ENCODE measurements at regions not wholly inside any gene's neighbourhood (a gene's known extent, or its start where the extent isn't known, plus 50 kb on each side); places are given as distances from the start of the nearest gene placed in this dataset.

DNA sequence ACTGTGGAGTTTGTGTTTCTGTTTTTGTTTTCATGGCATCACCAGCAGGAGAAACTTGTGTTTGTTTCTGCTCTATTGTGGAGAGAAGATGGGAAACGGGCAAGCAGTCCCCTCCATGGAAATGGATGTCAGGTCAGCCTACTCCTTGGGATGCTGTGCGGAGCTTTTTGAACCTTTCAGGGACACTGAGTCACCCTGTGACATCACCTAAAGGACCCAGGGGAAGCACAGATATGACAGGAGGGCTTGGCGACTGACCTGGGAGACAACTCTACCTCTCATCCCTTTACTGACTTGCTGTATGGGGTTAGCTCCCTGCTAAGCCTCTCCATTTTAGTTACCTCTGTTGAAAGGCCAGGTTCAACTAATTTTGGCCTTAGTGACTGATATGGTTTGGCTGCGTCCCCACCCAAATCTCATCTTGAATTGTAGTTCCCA is 706.9 kb upstream of the TMEM132C start:
- TF ChIP-seq, protein P1, sequence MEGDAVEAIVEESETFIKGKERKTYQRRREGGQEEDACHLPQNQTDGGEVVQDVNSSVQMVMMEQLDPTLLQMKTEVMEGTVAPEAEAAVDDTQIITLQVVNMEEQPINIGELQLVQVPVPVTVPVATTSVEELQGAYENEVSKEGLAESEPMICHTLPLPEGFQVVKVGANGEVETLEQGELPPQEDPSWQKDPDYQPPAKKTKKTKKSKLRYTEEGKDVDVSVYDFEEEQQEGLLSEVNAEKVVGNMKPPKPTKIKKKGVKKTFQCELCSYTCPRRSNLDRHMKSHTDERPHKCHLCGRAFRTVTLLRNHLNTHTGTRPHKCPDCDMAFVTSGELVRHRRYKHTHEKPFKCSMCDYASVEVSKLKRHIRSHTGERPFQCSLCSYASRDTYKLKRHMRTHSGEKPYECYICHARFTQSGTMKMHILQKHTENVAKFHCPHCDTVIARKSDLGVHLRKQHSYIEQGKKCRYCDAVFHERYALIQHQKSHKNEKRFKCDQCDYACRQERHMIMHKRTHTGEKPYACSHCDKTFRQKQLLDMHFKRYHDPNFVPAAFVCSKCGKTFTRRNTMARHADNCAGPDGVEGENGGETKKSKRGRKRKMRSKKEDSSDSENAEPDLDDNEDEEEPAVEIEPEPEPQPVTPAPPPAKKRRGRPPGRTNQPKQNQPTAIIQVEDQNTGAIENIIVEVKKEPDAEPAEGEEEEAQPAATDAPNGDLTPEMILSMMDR (conservative IDR thresholded peaks at IDR 0.05; ENCODE audit: low read depth in 2 of 2), result no peak
- TF ChIP-seq CREB1 (CRISPR knock-in tag; IDR thresholded peaks at IDR 0.05; ENCODE audit: low read depth), result no peak
- no peak for TF ChIP-seq POLR2AphosphoS5 (IDR thresholded peaks at IDR 0.05; ENCODE audit: low read depth)
- TF ChIP-seq STAT1 (IDR thresholded peaks at IDR 0.05; ENCODE audit: unreplicated experiment), result no peak
- TF ChIP-seq, protein P2, sequence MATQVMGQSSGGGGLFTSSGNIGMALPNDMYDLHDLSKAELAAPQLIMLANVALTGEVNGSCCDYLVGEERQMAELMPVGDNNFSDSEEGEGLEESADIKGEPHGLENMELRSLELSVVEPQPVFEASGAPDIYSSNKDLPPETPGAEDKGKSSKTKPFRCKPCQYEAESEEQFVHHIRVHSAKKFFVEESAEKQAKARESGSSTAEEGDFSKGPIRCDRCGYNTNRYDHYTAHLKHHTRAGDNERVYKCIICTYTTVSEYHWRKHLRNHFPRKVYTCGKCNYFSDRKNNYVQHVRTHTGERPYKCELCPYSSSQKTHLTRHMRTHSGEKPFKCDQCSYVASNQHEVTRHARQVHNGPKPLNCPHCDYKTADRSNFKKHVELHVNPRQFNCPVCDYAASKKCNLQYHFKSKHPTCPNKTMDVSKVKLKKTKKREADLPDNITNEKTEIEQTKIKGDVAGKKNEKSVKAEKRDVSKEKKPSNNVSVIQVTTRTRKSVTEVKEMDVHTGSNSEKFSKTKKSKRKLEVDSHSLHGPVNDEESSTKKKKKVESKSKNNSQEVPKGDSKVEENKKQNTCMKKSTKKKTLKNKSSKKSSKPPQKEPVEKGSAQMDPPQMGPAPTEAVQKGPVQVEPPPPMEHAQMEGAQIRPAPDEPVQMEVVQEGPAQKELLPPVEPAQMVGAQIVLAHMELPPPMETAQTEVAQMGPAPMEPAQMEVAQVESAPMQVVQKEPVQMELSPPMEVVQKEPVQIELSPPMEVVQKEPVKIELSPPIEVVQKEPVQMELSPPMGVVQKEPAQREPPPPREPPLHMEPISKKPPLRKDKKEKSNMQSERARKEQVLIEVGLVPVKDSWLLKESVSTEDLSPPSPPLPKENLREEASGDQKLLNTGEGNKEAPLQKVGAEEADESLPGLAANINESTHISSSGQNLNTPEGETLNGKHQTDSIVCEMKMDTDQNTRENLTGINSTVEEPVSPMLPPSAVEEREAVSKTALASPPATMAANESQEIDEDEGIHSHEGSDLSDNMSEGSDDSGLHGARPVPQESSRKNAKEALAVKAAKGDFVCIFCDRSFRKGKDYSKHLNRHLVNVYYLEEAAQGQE (IDR thresholded peaks at IDR 0.05; ENCODE audit: unreplicated experiment), result no peak
- no peak for TF ChIP-seq EZH2 (IDR thresholded peaks at IDR 0.05; ENCODE audit: low read depth, unreplicated experiment)
